IPS-18a (cell line): ENCODE measurements at regions not wholly inside any gene's neighbourhood (a gene's known extent, or its start where the extent isn't known, plus 50 kb on each side); places are given as distances from the start of the nearest gene placed in this dataset.

Experiments used
- H3K27ac ChIP-seq: one replicate; pipeline ENCODE4 v1.5.1; 2013; ENCODE audit warnings: low read length
- H3K27me3 ChIP-seq: one replicate; pipeline ENCODE4 v1.6.1; 2013; ENCODE audit warnings: mild to moderate bottlenecking, low read length; ENCODE audit not compliant: control insufficient read depth, insufficient read depth
- H3K36me3 ChIP-seq: one replicate; pipeline ENCODE4 v1.6.1; 2013; ENCODE audit warnings: low read depth, low read length; ENCODE audit not compliant: control insufficient read depth
- H3K4me1 ChIP-seq: one replicate; pipeline ENCODE4 v1.6.1; 2013; ENCODE audit warnings: low read depth, low read length; ENCODE audit not compliant: control insufficient read depth
- H3K4me3 ChIP-seq: one replicate; pipeline ENCODE4 v1.5.1; 2013; ENCODE audit warnings: low read length
- H3K9ac ChIP-seq: one replicate; pipeline ENCODE4 v1.6.1; 2013; ENCODE audit warnings: mild to moderate bottlenecking, low read length, moderate library complexity
- H3K9me3 ChIP-seq: one replicate; pipeline ENCODE4 v1.6.1; 2013; ENCODE audit warnings: low read depth, low read length; ENCODE audit not compliant: control insufficient read depth

DNA sequence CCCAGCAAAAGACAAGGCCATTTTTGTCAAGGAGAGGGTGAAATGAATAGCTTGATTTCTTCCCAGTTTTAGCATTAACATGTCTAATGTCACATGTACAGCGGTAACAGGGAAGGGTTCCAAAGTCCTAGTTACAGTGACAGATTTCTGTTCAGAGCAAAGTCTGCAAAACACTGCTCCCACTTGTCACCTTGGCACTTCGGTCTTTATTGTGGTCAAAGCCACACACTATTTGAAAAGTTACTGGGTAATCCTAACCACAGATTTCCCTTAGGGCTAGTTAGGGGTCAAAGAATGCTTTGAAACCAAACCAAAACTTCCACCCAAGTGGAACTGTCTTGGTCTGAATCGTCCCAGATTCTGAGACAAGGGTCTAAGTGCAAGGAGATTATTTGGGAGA, 455.6 kb downstream of the HS3ST3B1 start:
- no peaks in the 10 kb centered on the region for H3K4me1 ChIP-seq
- no peak overlapping the region for H3K4me3 ChIP-seq
- no peak overlapping the region for H3K9ac ChIP-seq
- H3K27me3 ChIP-seq = no peaks in the 10 kb centered on the region
- no peaks in the 10 kb centered on the region for H3K9me3 ChIP-seq
- H3K27ac ChIP-seq = no peak overlapping the region
- H3K36me3 ChIP-seq = no peaks in the 10 kb centered on the region

DNA sequence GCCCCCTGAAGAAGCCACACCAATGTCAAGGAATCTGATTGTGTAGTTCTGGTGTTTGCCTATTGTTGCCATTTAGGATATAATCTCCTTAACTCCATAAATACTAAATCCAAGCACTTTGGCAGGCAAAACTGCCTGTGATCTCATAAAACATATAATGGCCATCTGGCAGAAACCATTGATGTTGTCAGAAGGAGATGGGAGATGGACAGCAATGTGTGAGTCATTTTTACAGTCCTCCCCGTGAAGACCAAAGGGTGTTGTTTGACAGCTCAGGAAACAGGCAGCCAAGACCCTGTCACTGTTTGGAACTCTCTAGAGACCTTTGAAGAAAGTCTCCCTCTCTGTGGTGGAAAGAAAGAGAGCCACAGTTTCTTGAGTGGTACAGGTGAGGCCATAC, 454.1 kb downstream of the HS3ST3B1 start:
- H3K36me3 ChIP-seq = no peaks in the 10 kb centered on the region
- no peaks in the 10 kb centered on the region for H3K4me1 ChIP-seq
- H3K9ac ChIP-seq = no peak overlapping the region
- H3K27ac ChIP-seq = no peak overlapping the region
- no peaks in the 10 kb centered on the region for H3K27me3 ChIP-seq
- H3K9me3 ChIP-seq = no peaks in the 10 kb centered on the region
- no peak overlapping the region for H3K4me3 ChIP-seq

DNA sequence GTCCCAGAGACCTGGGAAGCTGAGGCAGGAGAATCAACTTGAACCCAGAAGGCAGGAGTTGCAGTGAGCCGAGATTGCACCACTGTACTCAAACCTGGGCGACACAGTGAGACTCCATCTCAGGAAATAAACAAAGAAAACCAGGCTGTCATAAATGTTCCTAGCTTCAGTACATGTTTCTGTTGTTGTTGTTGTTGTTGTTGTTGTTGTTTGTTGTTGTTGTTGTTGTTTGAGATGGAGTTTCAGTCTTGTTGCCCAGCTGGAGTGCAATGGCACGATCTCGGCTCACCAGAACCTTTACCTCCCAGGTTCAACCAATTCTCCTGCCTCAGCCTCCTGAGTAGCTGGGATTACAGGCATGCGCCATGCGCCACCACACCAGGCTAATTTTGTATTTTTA, 452.5 kb downstream of the HS3ST3B1 start:
- no peak overlapping the region for H3K27ac ChIP-seq
- H3K9me3 ChIP-seq = no peaks in the 10 kb centered on the region
- H3K4me1 ChIP-seq = no peaks in the 10 kb centered on the region
- H3K27me3 ChIP-seq = no peaks in the 10 kb centered on the region
- no peak overlapping the region for H3K4me3 ChIP-seq
- H3K36me3 ChIP-seq = no peaks in the 10 kb centered on the region
- H3K9ac ChIP-seq = no peak overlapping the region

DNA sequence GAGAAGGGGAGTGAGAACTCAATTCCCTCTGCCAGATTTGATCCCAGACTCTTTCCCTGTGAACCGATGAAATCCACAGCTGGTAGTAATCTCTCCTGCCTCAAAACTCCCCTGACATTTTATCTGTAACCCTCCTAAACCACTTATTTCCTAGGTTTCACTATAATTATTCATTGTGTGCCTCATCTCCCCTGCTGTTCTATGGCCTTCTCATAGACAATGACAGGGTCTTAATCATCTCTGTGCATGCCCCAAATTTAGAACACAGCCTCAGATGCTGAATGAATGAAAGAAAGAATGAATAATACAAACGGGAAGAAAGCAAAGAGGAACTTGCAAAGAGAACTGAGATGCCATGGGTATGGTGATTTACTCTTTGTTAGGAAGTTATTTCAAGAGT, 451.1 kb downstream of the HS3ST3B1 start:
- no peaks in the 10 kb centered on the region for H3K27me3 ChIP-seq
- H3K27ac ChIP-seq = no peak overlapping the region
- no peaks in the 10 kb centered on the region for H3K9me3 ChIP-seq
- no peaks in the 10 kb centered on the region for H3K36me3 ChIP-seq
- no peak overlapping the region for H3K9ac ChIP-seq
- H3K4me3 ChIP-seq = no peak overlapping the region
- no peaks in the 10 kb centered on the region for H3K4me1 ChIP-seq

DNA sequence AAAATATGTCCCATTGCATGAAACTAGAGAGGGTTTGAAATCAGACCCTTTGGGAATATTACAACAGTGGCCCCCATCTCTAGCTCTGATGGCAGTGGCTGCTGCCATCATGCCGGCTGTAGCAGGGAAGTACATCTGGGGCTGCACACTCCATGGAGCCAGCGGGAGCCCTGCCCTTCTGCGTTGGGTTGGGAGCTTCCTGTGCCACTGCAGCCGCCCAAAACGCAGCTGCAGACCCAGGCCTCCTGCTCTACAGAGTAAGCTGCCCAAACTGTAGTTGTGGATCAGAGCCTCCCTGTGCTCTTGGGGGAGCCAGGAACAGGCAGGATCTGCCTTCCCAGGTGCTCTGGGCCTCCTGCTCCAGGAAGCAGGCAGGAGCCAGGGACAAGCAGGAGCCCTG, 450.0 kb downstream of the HS3ST3B1 start:
- no peaks in the 10 kb centered on the region for H3K36me3 ChIP-seq
- no peaks in the 10 kb centered on the region for H3K4me1 ChIP-seq
- no peaks in the 10 kb centered on the region for H3K9me3 ChIP-seq
- no peak overlapping the region for H3K4me3 ChIP-seq
- H3K9ac ChIP-seq = no peak overlapping the region
- H3K27ac ChIP-seq = no peak overlapping the region
- H3K27me3 ChIP-seq = no peaks in the 10 kb centered on the region

DNA sequence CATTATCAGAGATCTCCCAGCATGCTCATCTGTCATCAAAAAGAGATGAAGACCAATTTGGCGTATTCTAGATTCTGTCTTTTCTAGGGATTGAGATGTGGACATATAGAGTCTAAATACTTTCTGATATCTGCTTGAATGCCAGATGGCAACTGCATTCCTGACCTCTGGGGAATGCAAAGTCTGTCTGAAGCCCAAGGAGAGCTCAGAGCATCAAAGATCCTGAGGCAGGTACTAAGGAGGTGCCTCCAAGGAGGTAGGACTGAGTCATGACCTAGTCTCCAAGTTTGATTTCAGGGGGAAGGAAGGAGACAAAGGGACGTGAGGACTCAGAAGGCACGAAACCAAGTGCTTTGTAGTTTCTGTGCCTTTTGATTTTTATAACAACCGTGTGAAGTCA, 448.4 kb downstream of the HS3ST3B1 start:
- no peaks in the 10 kb centered on the region for H3K9me3 ChIP-seq
- H3K27ac ChIP-seq = no peak overlapping the region
- H3K36me3 ChIP-seq = no peaks in the 10 kb centered on the region
- no peak overlapping the region for H3K4me3 ChIP-seq
- no peaks in the 10 kb centered on the region for H3K27me3 ChIP-seq
- no peak overlapping the region for H3K9ac ChIP-seq
- H3K4me1 ChIP-seq = no peaks in the 10 kb centered on the region

DNA sequence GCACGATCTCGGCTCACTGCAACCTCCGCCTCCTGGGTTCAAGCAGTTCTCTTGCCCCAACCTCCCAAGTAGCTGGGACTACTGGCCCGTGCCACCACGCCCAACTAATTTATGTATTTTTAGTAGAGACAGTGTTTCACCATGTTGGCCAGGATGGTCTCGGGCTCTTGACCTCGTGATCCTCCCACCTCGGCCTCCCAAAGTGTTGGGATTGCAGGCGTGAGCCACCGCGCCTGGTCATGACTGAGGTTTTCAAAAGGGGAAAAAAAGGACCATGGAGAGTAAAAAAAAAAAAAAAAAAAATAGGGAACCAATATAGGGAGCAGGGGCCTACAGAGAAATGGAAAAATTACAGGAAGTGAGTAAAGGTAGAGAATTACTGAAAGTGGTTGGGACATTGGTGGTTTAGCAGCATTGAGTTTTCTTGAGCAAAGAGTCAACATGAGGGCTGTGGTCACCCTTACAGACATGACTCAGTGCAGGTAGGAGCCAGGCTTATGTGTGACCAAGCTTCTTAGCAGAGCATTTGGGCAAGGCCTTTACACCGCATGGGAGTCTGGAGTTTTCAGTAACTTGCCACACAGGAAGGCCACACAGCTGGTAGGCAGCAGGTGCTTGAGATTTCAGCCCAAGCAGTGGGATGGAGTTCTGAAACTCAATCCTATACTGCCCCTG, 447.3 kb downstream of the HS3ST3B1 start:
- Histone ChIP-seq H3K36me3 (no peaks in the 10 kb centered on the region), H3K27ac (no peak overlapping the region), H3K27me3 (no peaks in the 10 kb centered on the region), H3K9me3 (no peaks in the 10 kb centered on the region), H3K9ac (no peak overlapping the region), H3K4me1 (no peaks in the 10 kb centered on the region), H3K4me3 (no peak overlapping the region)

DNA sequence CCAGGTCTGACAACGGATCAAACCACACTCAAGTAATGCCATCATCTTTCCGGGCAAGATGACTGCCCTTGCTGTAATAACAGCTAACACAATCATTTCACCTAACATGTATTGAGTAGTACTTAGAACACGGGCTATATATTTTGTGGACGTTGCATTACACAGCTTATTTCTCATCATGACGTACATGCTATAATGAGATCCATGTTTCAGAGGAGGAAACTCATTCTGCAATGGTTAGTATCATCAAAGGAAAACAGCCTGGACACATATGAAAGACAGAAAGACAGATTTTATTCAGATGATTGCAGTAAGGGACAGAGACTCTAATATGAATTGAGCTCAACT, 446.7 kb downstream of the HS3ST3B1 start:
- Histone ChIP-seq H3K36me3 (no peaks in the 10 kb centered on the region), H3K4me1 (no peaks in the 10 kb centered on the region), H3K4me3 (no peak overlapping the region), H3K27ac (no peak overlapping the region), H3K27me3 (no peaks in the 10 kb centered on the region), H3K9me3 (no peaks in the 10 kb centered on the region), H3K9ac (no peak overlapping the region)

DNA sequence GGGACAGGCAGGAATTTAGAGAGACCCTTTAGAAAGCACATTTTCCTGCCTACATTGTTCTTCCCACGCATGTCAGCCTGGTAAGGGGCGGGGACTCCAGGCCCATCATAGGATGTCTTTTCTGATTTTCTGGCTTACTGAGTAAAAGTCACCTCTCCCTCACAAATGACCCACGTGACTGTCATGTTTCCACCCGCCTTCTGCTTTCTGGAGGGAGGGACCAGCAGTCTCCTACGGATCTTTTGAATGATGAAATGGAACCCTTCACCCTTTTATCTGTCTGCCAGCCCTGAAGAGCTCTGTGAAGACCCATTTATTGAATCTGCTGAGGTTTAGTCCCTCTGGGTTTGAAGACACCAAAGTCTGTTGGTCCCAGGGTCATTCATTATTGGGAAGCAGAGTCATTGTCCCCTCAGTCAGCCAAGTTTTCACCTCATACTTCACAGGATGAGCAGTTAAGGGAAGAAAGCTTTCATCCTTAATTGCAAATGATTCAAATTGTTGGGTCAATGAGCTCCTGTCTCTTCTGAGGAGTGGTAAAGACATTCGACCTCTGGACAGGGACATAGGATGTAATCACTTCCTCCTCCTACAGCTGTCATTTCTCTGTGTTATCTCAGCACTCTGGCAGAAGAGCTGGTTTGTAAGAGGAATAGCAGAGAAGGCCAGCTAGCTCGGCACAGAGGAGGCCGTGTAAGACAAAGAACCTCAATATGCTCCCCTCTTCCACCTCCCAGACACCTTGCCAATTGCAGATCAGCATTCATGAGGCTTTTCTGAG, 446.1 kb downstream of the HS3ST3B1 start:
- Histone ChIP-seq H3K27me3 (no peaks in the 10 kb centered on the region), H3K36me3 (no peaks in the 10 kb centered on the region), H3K4me3 (no peak overlapping the region), H3K9ac (no peak overlapping the region), H3K9me3 (no peaks in the 10 kb centered on the region), H3K27ac (no peak overlapping the region), H3K4me1 (no peaks in the 10 kb centered on the region)

DNA sequence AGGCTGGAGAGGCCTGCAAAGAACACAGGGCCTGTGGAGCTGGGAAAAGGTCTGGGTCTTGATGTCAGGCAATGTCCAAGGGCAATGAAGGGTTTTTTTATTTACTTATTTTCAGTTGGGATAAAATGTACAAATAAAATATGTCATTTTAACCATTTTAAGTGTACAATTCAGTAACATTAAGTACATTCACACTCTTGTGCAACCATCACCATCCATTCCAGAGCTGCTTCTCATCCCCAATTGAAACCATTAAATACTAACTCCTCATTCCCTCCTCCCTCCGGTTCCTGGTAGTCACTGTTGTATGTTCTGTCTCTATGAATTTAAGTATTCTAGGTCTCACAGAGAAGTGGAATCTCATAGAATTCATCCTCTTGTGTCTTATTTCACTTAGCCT, 444.7 kb downstream of the HS3ST3B1 start:
- H3K27ac ChIP-seq = no peak overlapping the region
- H3K4me3 ChIP-seq = no peak overlapping the region
- peaks cover 2% of the 10 kb centered on the region for H3K4me1 ChIP-seq
- H3K27me3 ChIP-seq = no peaks in the 10 kb centered on the region
- H3K9me3 ChIP-seq = no peaks in the 10 kb centered on the region
- H3K36me3 ChIP-seq = no peaks in the 10 kb centered on the region
- no peak overlapping the region for H3K9ac ChIP-seq

DNA sequence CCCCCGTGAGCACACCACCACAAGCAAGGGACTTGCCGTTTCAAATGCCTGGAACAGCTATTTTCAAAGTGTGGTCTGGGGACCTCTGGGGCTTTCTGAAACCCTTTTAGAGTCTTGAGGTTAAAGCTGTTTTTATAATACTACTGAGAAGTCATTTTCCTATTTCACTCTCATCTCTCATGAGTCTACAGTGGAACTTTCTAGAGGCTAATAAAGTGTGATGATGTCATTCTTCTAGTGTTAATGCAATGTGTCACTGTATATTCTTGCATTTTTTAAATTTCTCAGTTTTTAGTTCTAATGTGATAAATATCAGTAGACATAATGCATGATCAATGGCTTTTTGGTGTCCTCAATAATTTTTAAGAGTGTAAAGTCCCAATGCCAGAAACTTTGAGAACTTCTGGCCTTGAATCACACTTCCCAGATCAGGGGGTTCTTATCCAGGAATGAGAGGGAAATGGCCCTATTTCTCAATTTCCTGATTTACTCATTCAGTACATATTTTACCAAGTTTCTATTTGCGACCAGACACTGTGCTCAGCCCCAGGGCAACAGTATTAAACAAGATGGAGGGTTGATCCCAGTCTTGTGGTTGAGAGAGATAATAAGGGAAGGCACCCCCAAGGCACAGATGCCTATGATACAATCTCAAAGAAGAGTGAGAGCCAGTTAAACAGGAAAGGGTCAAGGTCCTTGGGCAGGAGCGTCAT, 444.0 kb downstream of the HS3ST3B1 start:
- Histone ChIP-seq H3K4me3 (no peak overlapping the region), H3K27ac (no peak overlapping the region), H3K4me1 (peaks cover 7% of the 10 kb centered on the region), H3K9ac (no peak overlapping the region), H3K27me3 (no peaks in the 10 kb centered on the region), H3K36me3 (no peaks in the 10 kb centered on the region), H3K9me3 (no peaks in the 10 kb centered on the region)
